H1 (cell line): ENCODE measurements at regions not wholly inside any gene's neighbourhood (a gene's known extent, or its start where the extent isn't known, plus 50 kb on each side); places are given as distances from the start of the nearest gene placed in this dataset.

Source experiments
- CTCF ChIA-PET: fragments of 300-600 bp; sonication (Branson Sonifier 250); formaldehyde crosslinking; loops from one replicate; lab custom pipeline; 2021; ENCODE audit not compliant: partially characterized antibody; lab: Charles Lee
- POLR2A ChIA-PET: fragments of 300-600 bp; sonication (Branson Sonifier 250); formaldehyde crosslinking; loops from one replicate; lab custom pipeline; 2021; ENCODE audit warnings: inconsistent platforms; ENCODE audit not compliant: partially characterized antibody; lab: Charles Lee
- DNase-seq, 2 experiments: peaks; one replicate each; pipeline versions ENCODE4 v3.0.0 to v3.0.0-alpha.2; 2010 to 2022; ENCODE audit warnings: low spot score in 2 of 2, low read depth in 1 of 2, mixed read lengths in 1 of 2
- FAIRE-seq: peaks from 2 replicates; lab custom pipeline; 2011; peaks lifted over from hg19 to GRCh38; lab: Jason Lieb, UNC
- H2AFZ ChIP-seq: 2 replicates; pipeline ENCODE4 v1.8.1; 2012; ENCODE audit warnings: low read length, inconsistent platforms
- H2AK5ac ChIP-seq: 2 replicates; pipeline ENCODE4 v1.6.1; 2013; ENCODE audit warnings: low read depth, low read length
- H2BK120ac ChIP-seq: replicated peaks from 2 replicates; pipeline ENCODE3; 2013; ENCODE audit warnings: low read depth, low read length, inconsistent platforms
- H2BK12ac ChIP-seq: 2 replicates; pipeline ENCODE4 v1.6.1; 2013; ENCODE audit warnings: low read depth, low read length
- H2BK15ac ChIP-seq: 2 replicates; pipeline ENCODE4 v1.6.1; 2013; ENCODE audit warnings: low read length
- H2BK20ac ChIP-seq: 2 replicates; pipeline ENCODE4 v1.6.1; 2013; ENCODE audit warnings: low read length
- H2BK5ac ChIP-seq: 2 replicates; pipeline ENCODE4 v1.6.1; 2013; ENCODE audit warnings: low read depth, low read length
- H3K14ac ChIP-seq: 2 replicates; pipeline ENCODE4 v1.6.1; 2013; ENCODE audit warnings: inconsistent platforms; ENCODE audit not compliant: insufficient read length
- H3K18ac ChIP-seq: 2 replicates; pipeline ENCODE4 v1.6.1; 2013; ENCODE audit warnings: low read length; ENCODE audit errors: extremely low read depth
- H3K23ac ChIP-seq: 2 replicates; pipeline ENCODE4 v1.6.1; 2013; ENCODE audit warnings: inconsistent platforms; ENCODE audit not compliant: insufficient read length
- H3K23me2 ChIP-seq: 2 replicates; pipeline ENCODE4 v1.6.1; 2013; ENCODE audit warnings: low read depth, low read length
- H3K27ac ChIP-seq: 2 replicates; pipeline ENCODE4 v1.6.1; 2011; ENCODE audit warnings: low read depth, low read length, inconsistent platforms
- H3K27me3 ChIP-seq, 4 experiments: replicated peaks in 1 of 4; 1 replicate in 1 of 4; 2 replicates in 3 of 4; pipeline versions ENCODE4 v1.6.1 to v1.8.1; 2011 to 2013; ENCODE audit warnings: low read length in 3 of 4, mild to moderate bottlenecking in 3 of 4, inconsistent platforms in 2 of 4, mixed read lengths in 2 of 4, moderate library complexity in 1 of 4; ENCODE audit not compliant: control insufficient read depth in 3 of 4, insufficient read depth in 3 of 4; ENCODE audit errors: extremely low read depth in 1 of 4
- H3K36me3 ChIP-seq, 4 experiments: 2 replicates each; pipeline versions ENCODE4 v1.6.1 to v1.8.1; 2011 to 2013; ENCODE audit warnings: mild to moderate bottlenecking in 4 of 4, low read length in 3 of 4, moderate library complexity in 2 of 4, control low read depth in 1 of 4, inconsistent platforms in 1 of 4; ENCODE audit not compliant: insufficient read depth in 4 of 4, control insufficient read depth in 2 of 4
- H3K4ac ChIP-seq: replicated peaks from 2 replicates; pipeline ENCODE3; 2013; ENCODE audit warnings: low read length, low read depth, mixed read lengths, inconsistent platforms; ENCODE audit not compliant: insufficient read length
- H3K4me1 ChIP-seq, 4 experiments: replicated peaks in 1 of 4; 1 replicate in 1 of 4; 2 replicates in 3 of 4; pipeline versions ENCODE4 v1.6.1 to v1.8.1; 2011 to 2013; ENCODE audit warnings: low read length in 3 of 4, inconsistent platforms in 2 of 4, mixed read lengths in 1 of 4; ENCODE audit not compliant: insufficient read depth in 4 of 4, control insufficient read depth in 3 of 4
- H3K4me2 ChIP-seq, 2 experiments: 2 replicates each; pipeline versions ENCODE4 v1.6.1 to v1.8.1; 2011 to 2013; ENCODE audit warnings: low read depth in 2 of 2, low read length in 2 of 2, control low read depth in 1 of 2, inconsistent platforms in 1 of 2, mild to moderate bottlenecking in 1 of 2; ENCODE audit not compliant: insufficient read depth in 1 of 2
- H3K4me3 ChIP-seq, 4 experiments: fragments of 200-600, 300-600 bp in 1 of 4; sonication (generic), shearing (Covaris generic), sonication (Bioruptor Twin) in 1 of 4; 2 replicates each; pipeline versions ENCODE4 v1.5.1 to v1.8.1; 2011 to 2016; ENCODE audit warnings: low read length in 4 of 4, low read depth in 3 of 4, control low read depth in 2 of 4, inconsistent platforms in 2 of 4, mild to moderate bottlenecking in 2 of 4, mixed read lengths in 1 of 4, moderate library complexity in 1 of 4; ENCODE audit not compliant: insufficient read depth in 2 of 4; ENCODE audit errors: extremely low read depth in 1 of 4
- H3K56ac ChIP-seq: replicated peaks from 2 replicates; pipeline ENCODE3; 2013; ENCODE audit warnings: low read depth, mild to moderate bottlenecking, mixed read lengths, low read length, inconsistent platforms; ENCODE audit not compliant: insufficient read length
- H3K79me1 ChIP-seq: 2 replicates; pipeline ENCODE4 v1.6.1; 2013; ENCODE audit warnings: low read depth, low read length, control low read depth
- H3K79me2 ChIP-seq, 2 experiments: 2 replicates each; pipeline versions ENCODE4 v1.6.1 to v1.8.1; 2012 to 2013; ENCODE audit warnings: low read length in 2 of 2, mild to moderate bottlenecking in 2 of 2, inconsistent platforms in 1 of 2; ENCODE audit not compliant: insufficient read depth in 2 of 2, control insufficient read depth in 1 of 2
- H3K9ac ChIP-seq, 4 experiments: replicated peaks in 1 of 4; 1 replicate in 1 of 4; 2 replicates in 3 of 4; pipeline versions ENCODE4 v1.6.1 to v1.8.1; 2011 to 2013; ENCODE audit warnings: low read depth in 3 of 4, low read length in 3 of 4, control low read depth in 2 of 4, mild to moderate bottlenecking in 2 of 4, moderate library complexity in 2 of 4, inconsistent platforms in 1 of 4; ENCODE audit errors: extremely low read depth in 1 of 4
- H3K9me3 ChIP-seq, 2 experiments: 2 replicates each; pipeline versions ENCODE4 v1.6.1 to v1.8.1; 2012 to 2013; ENCODE audit warnings: mild to moderate bottlenecking in 2 of 2, moderate library complexity in 2 of 2, control low read depth in 1 of 2, inconsistent platforms in 1 of 2, low read depth in 1 of 2, low read length in 1 of 2, mixed read lengths in 1 of 2; ENCODE audit not compliant: insufficient read depth in 2 of 2
- H4K20me1 ChIP-seq, 2 experiments: replicated peaks in 1 of 2; 2 replicates each; pipeline versions ENCODE3 to v1.8.1; 2011 to 2013; ENCODE audit warnings: inconsistent platforms in 2 of 2, low read length in 2 of 2, mild to moderate bottlenecking in 1 of 2; ENCODE audit not compliant: insufficient read depth in 2 of 2, control insufficient read depth in 1 of 2
- H4K5ac ChIP-seq: 2 replicates; pipeline ENCODE4 v1.6.1; 2013; ENCODE audit warnings: low read length, low read depth, mixed read lengths, inconsistent platforms; ENCODE audit not compliant: insufficient read length
- H4K8ac ChIP-seq: 2 replicates; pipeline ENCODE4 v1.8.0; 2013; ENCODE audit warnings: mild to moderate bottlenecking, moderate library complexity, low read length, inconsistent platforms; ENCODE audit not compliant: insufficient read depth; ENCODE audit errors: extremely low read depth
- H4K91ac ChIP-seq: replicated peaks from 2 replicates; pipeline ENCODE3; 2013; ENCODE audit warnings: low read length, mixed read lengths, inconsistent platforms; ENCODE audit not compliant: insufficient read length
- BRCA1 ChIP-seq: IDR thresholded peaks from 2 replicates; pipeline ENCODE4 v1.6.1; 2012; ENCODE audit warnings: low read depth, low read length, improper control_type of control experiment
- CHD2 ChIP-seq: IDR thresholded peaks from 2 replicates; pipeline ENCODE4 v1.6.1; 2012; ENCODE audit warnings: low read length, improper control_type of control experiment
- GTF2F1 ChIP-seq: IDR thresholded peaks from 2 replicates; pipeline ENCODE4 v1.6.1; 2012; ENCODE audit warnings: low read depth, low read length, improper control_type of control experiment, borderline replicate concordance
- KDM4A ChIP-seq: IDR thresholded peaks from one replicate; pipeline ENCODE4 v1.7.1; 2012; ENCODE audit warnings: low read depth, mild to moderate bottlenecking, moderate library complexity, low read length, inconsistent platforms; ENCODE audit not compliant: severe bottlenecking
- SIN3A ChIP-seq, 2 experiments: IDR thresholded peaks in 1 of 2; conservative IDR thresholded peaks in 1 of 2; 2 replicates each; pipeline ENCODE4 v1.6.1; 2011 to 2012; ENCODE audit warnings: low read length in 2 of 2, improper control_type of control experiment in 1 of 2, low read depth in 1 of 2, mild to moderate bottlenecking in 1 of 2
- SP1 ChIP-seq: IDR thresholded peaks from 2 replicates; pipeline ENCODE4 v1.6.1; 2011; ENCODE audit warnings: low read depth, low read length
- SRF ChIP-seq: IDR thresholded peaks from 2 replicates; pipeline ENCODE4 v1.6.1; 2011; ENCODE audit warnings: mild to moderate bottlenecking, low read depth, low read length, moderate library complexity
- SUZ12 ChIP-seq: fragments of 200-600 bp; sonication (generic); IDR thresholded peaks from 2 replicates; pipeline ENCODE4 v1.6.1; 2012; ENCODE audit warnings: mild to moderate bottlenecking, inconsistent platforms, low read length, moderate library complexity, mixed read lengths
- TAF1 ChIP-seq: IDR thresholded peaks from 2 replicates; pipeline ENCODE4 v1.6.1; 2011; ENCODE audit warnings: mild to moderate bottlenecking, low read depth, low read length
- WGBS, 2 experiments: shearing (Covaris generic) in 1 of 2; methylation state at CpG; one replicate each; pipeline versions ENCODE4 v1.1.6 to v1.1.7; 2013 to 2015; ENCODE audit warnings: low lambda C conversion rate in 2 of 2, mixed read lengths in 2 of 2, inconsistent platforms in 1 of 2, low coverage in 1 of 2, missing lambda C conversion rate in 1 of 2; ENCODE audit not compliant: insufficient replicate concordance in 2 of 2, insufficient coverage in 1 of 2, insufficient read length in 1 of 2; ENCODE audit errors: extremely low coverage in 1 of 2, missing lambda C conversion rate in 1 of 2; 5-methylcytosine and 5-hydroxymethylcytosine counted together

DNA sequence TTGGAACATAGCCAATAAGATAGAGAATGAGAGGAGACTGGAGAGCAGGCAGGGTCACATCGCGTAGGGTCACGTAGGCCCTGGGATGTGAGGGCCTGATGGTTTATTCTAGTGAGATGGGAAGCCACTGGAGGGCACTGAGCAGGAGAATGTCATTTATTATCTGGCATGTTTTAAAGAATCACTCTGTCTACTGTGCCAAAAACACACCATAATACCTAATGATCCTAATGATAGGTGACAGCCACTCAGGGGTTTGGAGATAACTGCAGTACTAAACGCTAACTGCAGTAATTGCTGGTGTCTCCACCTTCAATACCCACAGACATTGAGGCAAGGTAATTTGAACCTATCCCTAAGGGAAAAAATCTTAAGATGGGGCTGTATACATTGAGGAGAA is 185.4 kb downstream of the TTLL7 start:
- no peak overlapping the region for H2AK5ac ChIP-seq
- no peak overlapping the region for H3K4me3 ChIP-seq
- H3K23ac ChIP-seq: no peak overlapping the region
- H3K36me3 ChIP-seq: no peaks in the 10 kb centered on the region
- H3K4me1 ChIP-seq: no peaks in the 10 kb centered on the region
- H4K91ac ChIP-seq: no peak overlapping the region
- H3K27ac ChIP-seq: no peak overlapping the region
- ChIA-PET CTCF (interaction anchor here (1.0 kb wide), 1 partner anchor 48 kb away, joined by 3 read pairs; no protein-coding TSS in a partner anchor), POLR2A (no interaction called here)
- no peak for TF ChIP-seq SRF
- TF ChIP-seq BRCA1: no peak
- TF ChIP-seq KDM4A: no peak
- TF ChIP-seq SUZ12: no peak
- TF ChIP-seq SIN3A (conservative IDR thresholded peaks at IDR 0.05 in 1 of 2, IDR thresholded peaks at IDR 0.05 in 1 of 2; ENCODE audit: low read depth in 1 of 2, low read length in 2 of 2): no peak
- TF ChIP-seq TAF1: no peak
- no peak for TF ChIP-seq CHD2
- TF ChIP-seq SP1: no peak
- TF ChIP-seq GTF2F1: no peak
- no peak overlapping the region for H3K18ac ChIP-seq
- H2BK20ac ChIP-seq: no peak overlapping the region
- 96% methylated on average over 4 of the region's 4 CpGs; no CpG with 5 or more reads in 1 of the 2 experiments for WGBS, 2 experiments
- DNase-seq (no peak), FAIRE-seq (no peak)
- no peaks in the 10 kb centered on the region for H3K79me2 ChIP-seq
- H4K20me1 ChIP-seq: no peaks in the 10 kb centered on the region
- H3K4me2 ChIP-seq: no peak overlapping the region
- H3K9me3 ChIP-seq: no peaks in the 10 kb centered on the region
- no peak overlapping the region for H3K9ac ChIP-seq
- H4K5ac ChIP-seq: no peak overlapping the region
- no peaks in the 10 kb centered on the region for H3K23me2 ChIP-seq
- H2BK120ac ChIP-seq: no peak overlapping the region
- no peak overlapping the region for H3K14ac ChIP-seq
- peaks cover 0 to 2% (median 0%) of the 10 kb centered on the region in 4 experiments; a peak in 1 of 7 replicates for H3K27me3 ChIP-seq
- H3K56ac ChIP-seq: no peak overlapping the region
- no peak overlapping the region for H4K8ac ChIP-seq
- no peaks in the 10 kb centered on the region for H3K79me1 ChIP-seq
- H2AFZ ChIP-seq: no peak overlapping the region
- no peak overlapping the region for H2BK5ac ChIP-seq
- no peak overlapping the region for H2BK15ac ChIP-seq
- H3K4ac ChIP-seq: no peak overlapping the region
- H2BK12ac ChIP-seq: no peak overlapping the region
